Astrocyte of the cerebellum (primary cell): ENCODE measurements at regions not wholly inside any gene's neighbourhood (a gene's known extent, or its start where the extent isn't known, plus 50 kb on each side); places are given as distances from the start of the nearest gene placed in this dataset.

ENCODE experiments used
- DNase-seq: peaks from one replicate; pipeline ENCODE4 v3.0.0-alpha.2; 2011; ENCODE audit warnings: low read depth
- H3K4me3 ChIP-seq: 2 replicates; pipeline ENCODE4 v1.5.1; 2011; ENCODE audit warnings: mild to moderate bottlenecking, low read depth, low read length, moderate library complexity
- CTCF ChIP-seq: IDR thresholded peaks from 2 replicates; pipeline ENCODE4 v1.5.1; 2012; ENCODE audit warnings: low read length, low read depth, moderate library complexity, mild to moderate bottlenecking; ENCODE audit errors: missing control alignments
- in situ Hi-C: cut with HindIII; loops from 2 replicates; pipeline ENCODE4 v1.10.0; 2017; ENCODE audit warnings: low sequenced_read_pairs

- in situ Hi-C loops, result no loop called here
Measured at GRCh38 chr3:144859161-144859560, 887.5 kb downstream of the DIPK2A start.

DNA sequence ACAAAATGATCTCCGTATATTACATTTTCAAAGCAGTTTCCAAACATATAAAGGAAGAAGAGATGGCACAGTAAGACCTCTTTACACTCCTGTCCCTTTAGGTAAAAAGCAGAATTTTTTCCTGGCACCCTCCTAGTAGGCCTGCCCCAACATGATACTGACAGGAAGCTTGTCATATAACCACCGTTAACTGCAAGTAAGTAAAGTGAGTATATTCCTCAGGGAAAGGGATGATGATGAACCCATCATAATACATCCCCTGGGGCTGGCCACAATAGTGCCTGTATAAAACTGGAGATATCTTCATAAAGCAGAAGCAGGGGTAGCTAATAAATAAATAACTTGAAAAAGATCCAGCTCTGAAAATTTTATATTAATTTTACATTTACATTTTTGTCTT is 893.0 kb downstream of the DIPK2A start:
- no peak for DNase-seq
- H3K4me3 ChIP-seq, result no peak overlapping the region
- TF ChIP-seq CTCF, result no peak
- in situ Hi-C loops, result no loop called here

More at GRCh38 chr3:144859161-144859560, 887.5 kb downstream of the DIPK2A start:
- no peak for TF ChIP-seq CTCF
- H3K4me3 ChIP-seq, result no peak overlapping the region
- no peak for DNase-seq

- no peak for DNase-seq
- in situ Hi-C loops, result no loop called here
- no peak overlapping the region for H3K4me3 ChIP-seq
- TF ChIP-seq CTCF, result no peak
Measured at GRCh38 chr3:144865948-144866347, 894.3 kb downstream of the DIPK2A start.

- in situ Hi-C loops, result no loop called here
- H3K4me3 ChIP-seq, result no peak overlapping the region
- no peak for TF ChIP-seq CTCF
- no peak for DNase-seq
Measured at GRCh38 chr3:144866476-144866875, 894.9 kb downstream of the DIPK2A start.

DNA sequence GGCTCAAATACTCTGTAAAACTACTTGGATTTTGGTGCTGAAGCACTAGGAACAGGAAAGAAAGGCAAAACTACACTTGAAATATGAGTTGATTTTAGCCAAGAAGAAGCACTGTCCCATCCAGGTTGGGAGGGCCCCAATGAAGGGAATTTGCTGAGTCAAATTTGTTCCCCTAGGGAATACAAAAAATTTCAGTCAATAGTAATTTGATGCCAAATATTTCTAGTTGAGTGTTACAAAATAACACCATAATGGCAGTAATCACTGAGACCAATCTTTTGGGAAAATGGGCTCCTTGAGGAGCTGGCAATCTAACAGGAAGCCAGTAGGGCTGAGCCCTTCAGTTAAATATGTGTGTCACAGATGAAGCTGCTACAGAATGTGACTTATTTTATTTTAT is 896.9 kb downstream of the DIPK2A start:
- no peak for DNase-seq
- H3K4me3 ChIP-seq, result no peak overlapping the region
- TF ChIP-seq CTCF, result no peak
- in situ Hi-C loops, result no loop called here

DNA sequence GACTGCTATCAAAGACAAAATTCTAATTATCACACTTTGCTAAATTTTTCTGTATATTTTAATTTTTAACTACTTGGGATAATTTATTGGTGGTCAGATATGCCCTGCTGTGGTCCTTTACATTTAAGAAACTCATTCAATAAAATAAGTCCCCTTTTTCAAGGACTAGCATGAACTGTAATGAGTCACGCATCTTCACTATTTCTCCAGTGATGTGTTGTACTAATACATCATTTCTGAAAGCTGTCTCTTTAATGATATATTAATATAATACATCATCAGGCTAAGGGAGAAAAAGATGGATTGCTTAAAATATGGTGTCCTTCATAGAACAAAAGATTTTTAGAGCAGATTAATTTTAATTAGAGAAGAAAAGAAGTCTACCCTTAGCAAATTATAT is 901.4 kb downstream of the DIPK2A start:
- no peak overlapping the region for H3K4me3 ChIP-seq
- in situ Hi-C loops, result no loop called here
- DNase-seq, result no peak
- TF ChIP-seq CTCF, result no peak

DNA sequence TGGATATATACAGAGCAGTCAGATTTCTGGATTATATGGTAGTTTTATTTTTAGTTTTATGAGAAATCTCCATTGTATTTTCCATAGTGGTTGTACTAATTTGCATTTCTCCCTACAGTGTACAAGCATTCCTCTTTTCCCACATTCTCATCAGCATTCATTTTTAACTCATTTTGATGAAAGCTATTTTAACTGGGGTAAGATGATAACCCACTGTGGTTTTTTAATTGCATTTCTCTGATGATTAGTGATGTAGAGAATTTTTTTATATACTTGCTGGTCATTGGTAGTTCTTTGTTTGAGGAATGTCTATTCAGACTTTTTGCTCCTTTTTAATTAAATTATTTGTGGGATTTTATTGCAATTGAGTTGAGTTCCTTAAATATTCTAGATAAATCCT is 903.6 kb downstream of the DIPK2A start:
- in situ Hi-C loops, result no loop called here
- TF ChIP-seq CTCF, result no peak
- peak; percentile 16 for DNase-seq
- H3K4me3 ChIP-seq, result no peak overlapping the region
